ENCODE measurements at regions not wholly inside any gene's neighbourhood (a gene's known extent, or its start where the extent isn't known, plus 50 kb on each side); places are given as distances from the start of the nearest gene placed in this dataset.
"Not testable (repeated sequence)": the region's sequence is repeated elsewhere in the genome, so short reads cannot be mapped to it uniquely, and the experiment has no call there.

GRCh38 chr3:86887876-86888275 is 103.1 kb downstream of the VGLL3 start:
- DNase-seq, result peak; percentile 12

GRCh38 chr3:86880066-86880465 is 110.9 kb downstream of the VGLL3 start:
- no peak for DNase-seq

DNA sequence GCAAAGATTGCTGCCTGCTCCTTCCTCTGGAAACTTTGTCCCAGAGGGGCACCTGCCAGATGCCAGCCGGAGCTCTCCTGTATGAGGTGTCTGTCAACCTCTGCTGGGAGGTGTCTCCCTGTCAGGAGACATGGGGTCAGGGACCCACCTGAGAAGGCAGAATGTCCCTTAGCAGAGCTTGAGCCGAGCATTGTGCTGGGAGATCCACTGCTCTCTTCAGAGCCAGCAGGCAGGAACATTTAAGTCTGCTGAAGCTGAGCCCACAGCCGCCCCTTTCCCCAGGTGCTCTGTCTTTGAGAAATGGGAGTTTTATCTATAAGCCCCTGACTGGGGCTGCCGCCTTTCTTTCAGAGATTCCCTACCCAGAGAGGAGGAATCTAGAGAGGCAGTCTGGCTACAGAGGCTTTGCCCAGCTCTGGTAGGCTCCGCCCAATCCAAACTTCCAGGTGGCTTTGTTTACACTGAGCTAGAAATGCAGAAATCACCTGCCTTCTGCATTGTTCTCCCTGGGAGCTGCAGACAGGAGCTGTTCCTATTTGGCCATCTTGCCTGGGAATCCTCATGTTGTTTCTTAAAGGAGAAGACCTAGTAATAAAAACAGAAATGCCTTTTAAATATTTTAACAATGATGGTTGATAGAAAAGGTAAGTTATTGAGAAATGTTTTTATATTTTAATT is 114.3 kb downstream of the VGLL3 start:
- DNase-seq, result not testable (repeated sequence)

DNA sequence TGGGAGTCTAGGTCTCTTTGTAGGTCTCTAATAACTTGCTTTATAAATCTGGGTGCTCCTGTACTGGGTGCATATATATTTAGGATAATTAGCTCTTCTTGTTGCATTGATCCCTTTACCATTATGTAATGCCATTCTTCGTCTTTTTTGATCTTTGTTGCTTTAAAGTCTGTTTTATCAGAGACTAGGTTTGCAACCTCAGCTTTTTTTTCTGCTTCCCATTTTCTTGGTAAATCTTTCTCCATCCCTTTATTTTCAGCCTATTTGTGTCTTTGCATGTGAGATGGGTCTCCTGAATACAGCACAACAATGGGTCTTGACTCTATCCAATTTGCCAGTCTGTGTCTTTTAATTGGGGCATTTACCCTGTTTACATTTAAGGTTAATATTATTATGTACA is 116.2 kb downstream of the VGLL3 start:
- not testable (repeated sequence) for DNase-seq

DNA sequence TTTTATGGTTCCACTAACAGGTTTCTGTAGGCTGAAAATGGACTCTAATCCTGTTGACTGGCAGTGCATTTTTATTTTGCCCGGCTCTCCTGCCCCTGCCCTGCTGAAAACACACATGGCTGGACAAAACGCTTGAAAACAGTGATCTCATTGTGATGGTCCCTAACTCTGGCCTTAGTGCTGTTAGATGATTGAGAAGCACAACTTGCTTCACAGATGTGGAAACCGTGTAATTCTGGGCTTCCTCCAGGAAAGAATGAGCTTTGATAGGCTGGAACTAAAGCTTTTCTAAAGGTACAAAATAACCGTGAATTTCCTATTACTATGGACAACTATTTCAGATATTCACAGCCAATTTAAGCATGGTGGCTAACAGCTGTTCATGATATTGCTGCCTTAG is 121.4 kb downstream of the VGLL3 start:
- no peak for DNase-seq

GRCh38 chr3:86867982-86868381 is 123.0 kb downstream of the VGLL3 start:
- peak; percentile 56 for DNase-seq

- peak; percentile 75 for DNase-seq
Measured at GRCh38 chr3:86865506-86865905, 125.4 kb downstream of the VGLL3 start.

- DNase-seq, result no peak
Measured at GRCh38 chr3:86856711-86857110, 134.2 kb downstream of the VGLL3 start.

DNA sequence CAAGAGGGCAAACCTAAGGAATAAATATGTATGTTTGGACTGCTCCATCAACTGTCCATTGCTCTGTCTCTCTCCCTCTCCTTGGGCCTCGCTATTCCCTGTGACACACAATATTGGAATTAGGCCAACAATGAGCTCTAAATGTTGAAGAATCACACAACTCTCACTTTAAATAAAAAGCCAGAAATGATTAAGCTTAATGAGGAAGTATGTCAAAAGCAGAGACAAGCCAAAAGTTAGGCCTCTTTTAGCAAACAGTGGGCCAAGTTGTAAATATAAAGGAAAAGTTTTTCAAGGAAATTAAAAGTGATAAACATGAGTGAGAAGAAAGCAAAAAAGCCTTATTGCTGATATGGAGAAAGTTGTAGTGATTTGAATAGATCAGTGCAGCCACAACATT is 141.0 kb downstream of the VGLL3 start:
- no peak for DNase-seq

DNA sequence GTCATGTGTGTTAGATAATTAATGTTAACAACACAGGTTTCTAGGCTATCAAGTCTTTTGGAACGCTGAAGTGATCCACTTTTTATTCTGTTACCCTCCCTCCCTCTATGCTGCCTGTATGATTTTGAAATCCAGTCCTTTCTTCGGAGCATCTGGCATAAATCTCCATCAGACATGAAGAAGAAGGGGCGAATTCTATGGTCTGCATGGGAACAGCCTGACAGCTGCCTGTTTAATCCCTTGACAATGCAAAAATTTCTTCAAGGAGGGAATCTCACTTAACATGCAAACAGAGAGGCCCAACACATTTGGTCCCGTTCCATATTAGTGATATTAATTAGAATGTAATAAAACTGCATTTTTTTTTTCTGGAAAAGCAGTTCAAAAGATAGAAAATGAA is 145.2 kb downstream of the VGLL3 start:
- DNase-seq, result no peak

GRCh38 chr3:86838927-86839326 is 152.0 kb downstream of the VGLL3 start:
- no peak for DNase-seq

GRCh38 chr3:86837871-86838270 is 153.1 kb downstream of the VGLL3 start:
- no peak for DNase-seq

GRCh38 chr3:86830566-86830965 is 160.4 kb downstream of the VGLL3 start:
- DNase-seq, result peak; percentile 89

- DNase-seq, result no peak
Measured at GRCh38 chr3:86828751-86829150, 162.2 kb downstream of the VGLL3 start.

- DNase-seq, result not testable (repeated sequence)
Measured at GRCh38 chr3:86827582-86827981, 163.4 kb downstream of the VGLL3 start.

DNA sequence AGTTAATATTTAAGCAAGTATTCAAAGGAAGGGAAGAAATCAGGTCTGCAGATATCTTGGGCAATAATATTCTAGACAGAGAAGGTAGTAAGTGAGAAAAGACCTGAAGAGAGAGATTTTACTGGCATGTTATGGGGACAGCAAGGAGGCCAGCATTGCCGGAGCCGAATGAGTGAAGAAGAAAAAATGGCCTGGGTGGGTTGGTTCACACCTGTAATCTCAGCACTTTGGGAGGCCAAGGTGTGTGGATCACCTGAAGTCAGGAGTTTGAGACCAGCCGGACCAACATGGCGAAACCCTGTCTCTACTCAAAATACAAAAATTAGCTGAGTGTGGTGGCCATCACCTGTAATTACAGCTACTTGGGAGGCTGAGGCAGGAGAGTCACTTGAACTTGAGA is 164.7 kb downstream of the VGLL3 start:
- DNase-seq, result no peak

- peak; percentile 57 for DNase-seq
Measured at GRCh38 chr3:86815880-86816279, 175.1 kb downstream of the VGLL3 start.

DNA sequence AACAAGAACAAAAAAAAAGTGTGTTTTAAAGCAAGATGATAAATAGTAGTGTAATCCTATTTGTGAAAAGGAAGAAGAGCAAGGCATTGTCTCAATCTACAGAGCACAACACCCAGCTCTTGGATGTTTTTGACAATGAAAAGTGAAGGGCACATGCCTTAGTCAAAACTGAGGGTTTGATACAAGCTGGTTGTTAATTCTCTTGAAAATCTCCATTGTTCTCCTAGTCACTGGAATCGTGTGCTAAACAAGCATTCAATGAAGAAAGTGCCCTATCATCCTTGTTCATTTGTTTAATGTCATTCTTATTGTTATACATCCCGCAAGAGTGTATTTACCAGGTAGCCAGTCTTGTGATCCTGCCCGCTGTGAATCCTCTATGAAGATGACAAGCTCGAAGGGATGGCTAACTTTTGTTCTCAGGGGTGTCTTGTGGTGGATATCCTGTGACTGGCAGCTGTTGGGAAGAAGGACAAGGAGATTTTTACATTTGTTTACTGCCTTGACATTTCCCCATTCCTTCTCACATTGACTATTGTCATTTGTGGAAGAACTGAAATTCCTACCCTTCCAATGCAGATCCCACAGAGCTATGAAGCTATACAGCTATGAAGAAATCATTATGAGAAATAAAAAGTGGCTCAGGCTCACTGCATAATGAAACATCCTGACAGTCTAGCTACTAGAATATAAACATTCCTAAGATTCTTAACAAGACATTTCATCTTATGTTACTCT is 175.9 kb downstream of the VGLL3 start:
- DNase-seq, result peak; percentile 85

GRCh38 chr3:86814321-86814720 is 176.6 kb downstream of the VGLL3 start:
- DNase-seq, result no peak

DNA sequence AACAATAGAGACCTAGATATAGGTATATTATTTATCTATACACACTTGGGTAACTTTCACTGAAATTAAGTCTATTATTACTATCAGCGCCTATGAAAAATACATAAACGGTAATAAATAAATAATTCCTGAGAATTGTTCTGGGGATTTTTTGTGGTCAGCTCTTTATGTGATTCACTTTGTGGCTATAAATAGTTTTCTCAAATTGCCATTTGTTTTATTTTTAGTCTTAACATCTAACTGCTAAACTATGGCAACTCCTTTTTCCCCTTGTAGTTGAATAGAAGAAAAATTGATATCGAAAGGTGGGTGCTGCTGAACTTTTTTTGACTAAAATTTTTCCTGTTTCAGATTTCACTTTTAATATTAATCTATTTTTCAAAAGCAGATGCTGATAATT is 189.0 kb downstream of the VGLL3 start:
- DNase-seq, result peak; percentile 57

- no peak for DNase-seq
Measured at GRCh38 chr3:86801066-86801465, 189.9 kb downstream of the VGLL3 start.

DNA sequence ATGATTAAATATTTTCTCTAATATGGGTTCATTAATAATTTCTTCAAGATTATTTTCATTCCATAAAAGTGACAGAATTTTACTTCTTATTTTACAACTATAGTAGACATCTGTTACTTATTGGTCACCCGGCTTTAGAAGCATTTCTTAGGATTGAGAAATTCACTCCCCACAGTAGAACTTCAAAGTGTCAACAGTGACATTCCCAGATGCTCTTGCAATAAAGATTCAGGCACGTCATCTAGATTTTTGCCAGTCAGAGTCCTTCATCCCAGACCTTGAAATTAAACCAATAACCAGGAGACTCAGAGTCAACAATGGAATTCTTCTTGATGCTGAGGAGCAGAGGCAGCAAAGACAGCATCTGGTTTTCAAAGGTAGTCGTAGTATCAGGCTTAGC is 190.8 kb downstream of the VGLL3 start:
- DNase-seq, result peak; percentile 76

DNA sequence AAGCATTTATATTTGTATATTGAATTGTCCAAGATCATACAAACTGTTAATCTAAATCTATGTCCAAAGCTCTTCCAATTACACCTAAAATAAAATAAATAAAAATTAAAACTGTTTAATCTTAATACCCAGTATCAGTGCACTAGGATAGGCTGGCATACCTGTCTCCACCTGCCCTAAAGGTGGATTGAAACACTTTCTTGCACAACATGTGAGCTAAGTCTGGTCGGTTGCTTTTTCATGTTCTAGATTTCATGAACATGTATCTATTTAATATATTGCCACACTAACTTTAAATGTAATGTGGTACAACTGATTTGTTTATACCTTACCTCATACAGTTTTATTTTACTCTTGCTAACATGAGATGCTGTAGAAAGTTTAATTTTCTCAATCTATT is 193.0 kb downstream of the VGLL3 start:
- DNase-seq, result no peak

GRCh38 chr3:86794361-86795065 is 196.4 kb downstream of the VGLL3 start:
- DNase-seq, result peak; percentile 44
